GM21423 (cell line): ENCODE measurements at regions not wholly inside any gene's neighbourhood (a gene's known extent, or its start where the extent isn't known, plus 50 kb on each side); places are given as distances from the start of the nearest gene placed in this dataset.
"Not testable (repeated sequence)": the region's sequence is repeated elsewhere in the genome, so short reads cannot be mapped to it uniquely, and the experiment has no call there.

Experiments used
- ATAC-seq: cut with Tn5 transposase; IDR thresholded peaks from one replicate; pipeline ENCODE4 v1.9.1; 2021; ENCODE audit warnings: mild to moderate bottlenecking, moderate library complexity; ENCODE audit not compliant: unreplicated experiment

GRCh38 chr1:191305370-191305769, 827.7 kb upstream of the BRINP3 start:
- no peak for ATAC-seq

GRCh38 chr1:191306916-191307315, 829.3 kb upstream of the BRINP3 start:
- no peak for ATAC-seq

DNA sequence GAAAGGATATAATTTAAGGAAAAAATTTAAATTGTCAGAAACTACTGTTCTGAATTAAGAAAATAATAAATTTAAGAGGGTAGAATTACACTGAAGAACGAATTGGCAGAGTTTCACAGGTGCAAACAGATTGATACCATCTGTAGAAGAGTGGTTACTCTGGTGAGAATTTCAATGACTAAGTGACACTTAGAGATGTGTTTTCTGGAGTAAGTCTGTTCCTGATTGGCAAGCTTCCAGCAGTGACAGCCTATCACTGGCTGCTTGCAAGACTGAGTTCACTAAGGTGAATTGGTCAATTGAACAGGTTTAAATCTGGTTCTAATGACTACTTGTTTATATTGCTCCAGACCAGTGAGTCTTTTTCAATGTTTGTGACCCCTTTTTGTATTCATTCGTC, 838.2 kb upstream of the RGS18 start:
- no peak for ATAC-seq

GRCh38 chr1:191327868-191328267, 830.4 kb upstream of the RGS18 start:
- no peak for ATAC-seq

GRCh38 chr1:191343816-191344215, 814.4 kb upstream of the RGS18 start:
- no peak for ATAC-seq

- no peak for ATAC-seq
Observed at GRCh38 chr1:191346381-191346780, 811.9 kb upstream of the RGS18 start.

- no peak for ATAC-seq
Observed at GRCh38 chr1:191348328-191348727, 809.9 kb upstream of the RGS18 start.

- no peak for ATAC-seq
Observed at GRCh38 chr1:191350938-191351337, 807.3 kb upstream of the RGS18 start.

- ATAC-seq, result no peak
Observed at GRCh38 chr1:191358724-191359123, 799.5 kb upstream of the RGS18 start.

- ATAC-seq, result no peak
Observed at GRCh38 chr1:191366686-191367085, 791.6 kb upstream of the RGS18 start.

DNA sequence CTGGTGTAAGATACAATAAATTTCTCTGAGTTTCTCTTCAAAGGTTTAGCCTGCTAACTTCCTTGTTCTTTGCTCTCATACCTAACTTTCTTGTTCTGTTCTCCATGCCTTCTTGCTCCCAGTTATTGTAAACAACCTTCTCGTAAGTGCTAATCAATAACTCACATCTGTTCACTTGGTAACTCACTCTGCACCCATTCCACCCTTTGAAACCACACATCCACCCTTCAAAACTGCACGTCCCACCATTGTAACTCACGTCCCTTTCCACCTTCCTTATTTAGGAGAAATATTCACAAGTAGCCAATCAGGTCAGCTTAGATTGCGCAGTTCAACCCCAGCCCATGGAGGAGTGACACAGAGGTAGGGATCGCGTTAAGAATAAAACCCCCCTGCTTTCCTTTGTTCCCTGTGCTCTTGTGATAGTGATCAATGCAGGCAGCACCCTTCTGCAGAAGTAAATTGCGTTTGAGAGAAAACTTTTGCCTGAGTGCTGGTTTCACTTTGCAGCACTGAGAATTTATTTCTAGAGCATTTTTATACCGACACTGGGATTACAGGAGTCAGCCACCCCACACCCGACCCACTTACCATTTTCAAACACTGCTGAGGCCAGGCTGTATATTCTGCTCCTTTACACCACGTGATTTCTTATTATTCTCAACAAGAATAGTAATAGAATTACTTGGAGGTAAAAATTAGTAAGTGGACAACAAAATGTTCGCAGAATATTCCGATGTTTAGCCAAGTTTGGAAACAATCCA, 789.2 kb upstream of the RGS18 start:
- no peak for ATAC-seq

GRCh38 chr1:191371626-191372025, 786.6 kb upstream of the RGS18 start:
- no peak for ATAC-seq

GRCh38 chr1:191388283-191388682, 770.0 kb upstream of the RGS18 start:
- ATAC-seq, result no peak

- ATAC-seq, result no peak
Observed at GRCh38 chr1:191396622-191397021, 761.6 kb upstream of the RGS18 start.

- ATAC-seq, result no peak
Observed at GRCh38 chr1:191398551-191398950, 759.7 kb upstream of the RGS18 start.

GRCh38 chr1:191405417-191405816, 752.8 kb upstream of the RGS18 start:
- ATAC-seq, result no peak

DNA sequence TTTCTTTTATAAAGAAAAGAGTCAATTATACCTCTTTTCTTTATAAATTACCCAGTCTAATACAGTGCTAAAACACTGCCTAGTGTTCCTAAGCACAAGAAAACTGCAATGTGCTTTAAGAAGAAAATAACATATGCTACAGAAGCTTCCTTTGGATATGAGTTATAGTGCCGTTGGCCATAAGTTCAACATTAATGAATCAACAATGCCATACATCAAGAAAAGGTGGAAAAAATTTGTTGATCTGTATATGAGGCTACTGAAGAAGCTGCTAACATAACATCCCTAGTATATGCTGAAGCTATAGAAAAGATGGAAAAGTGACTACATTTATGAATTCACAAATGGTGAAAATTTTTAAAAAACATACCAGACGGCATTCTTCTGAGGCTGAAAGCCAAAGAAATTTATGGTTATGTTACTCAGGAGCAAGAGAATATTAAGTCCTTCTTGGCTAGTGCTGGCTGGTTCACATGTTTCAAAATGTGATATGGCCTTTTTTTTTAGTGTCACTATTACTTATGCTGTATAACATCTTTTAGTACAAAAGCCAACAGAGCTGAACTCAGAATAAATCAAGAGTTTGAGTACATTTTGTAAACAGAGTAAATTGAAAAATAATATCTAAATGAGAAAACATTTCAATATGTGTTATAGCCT, 743.2 kb upstream of the RGS18 start:
- ATAC-seq, result no peak

GRCh38 chr1:191419842-191420241, 738.4 kb upstream of the RGS18 start:
- ATAC-seq, result no peak

DNA sequence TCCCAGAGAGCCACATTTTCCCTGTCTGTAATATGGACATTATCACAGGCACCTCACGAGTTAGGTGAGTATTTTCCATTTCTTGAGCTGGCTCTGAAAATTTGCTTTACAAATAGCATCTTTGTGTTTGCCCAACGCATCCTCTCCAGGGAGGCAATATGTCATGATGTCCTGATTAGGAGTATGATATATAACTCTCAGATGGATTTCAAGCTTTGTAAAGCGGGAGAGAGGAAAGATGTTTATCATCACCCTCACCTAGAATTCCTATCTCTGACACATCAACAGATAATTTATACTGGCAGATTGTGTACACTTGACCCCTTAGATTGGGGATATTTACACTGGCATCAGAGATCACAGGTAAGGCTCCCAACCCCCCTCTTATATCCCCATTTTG, 730.7 kb upstream of the RGS18 start:
- no peak for ATAC-seq

- no peak for ATAC-seq
Observed at GRCh38 chr1:191432817-191433216, 725.4 kb upstream of the RGS18 start.

- no peak for ATAC-seq
Observed at GRCh38 chr1:191438979-191439378, 719.3 kb upstream of the RGS18 start.

DNA sequence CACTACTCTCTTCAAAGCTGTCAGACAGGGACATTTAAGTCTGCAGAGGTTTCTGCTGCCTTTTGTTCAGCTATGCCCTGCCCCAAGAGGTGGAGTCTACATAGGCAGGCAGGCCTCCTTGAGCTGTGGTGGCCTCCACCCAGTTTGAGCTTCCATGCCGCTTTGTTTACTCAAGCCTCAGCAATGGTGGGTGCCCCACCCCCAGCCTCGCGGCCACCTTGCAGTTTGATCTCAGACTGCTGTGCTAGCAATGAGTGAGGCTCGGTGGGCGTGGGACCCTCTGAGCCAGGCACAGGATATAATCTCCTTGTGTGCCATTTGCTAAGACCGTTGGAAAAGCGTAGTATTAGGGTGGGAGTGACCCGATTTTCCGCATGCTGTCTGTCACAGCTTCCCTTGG, 710.0 kb upstream of the RGS18 start:
- not testable (repeated sequence) for ATAC-seq

DNA sequence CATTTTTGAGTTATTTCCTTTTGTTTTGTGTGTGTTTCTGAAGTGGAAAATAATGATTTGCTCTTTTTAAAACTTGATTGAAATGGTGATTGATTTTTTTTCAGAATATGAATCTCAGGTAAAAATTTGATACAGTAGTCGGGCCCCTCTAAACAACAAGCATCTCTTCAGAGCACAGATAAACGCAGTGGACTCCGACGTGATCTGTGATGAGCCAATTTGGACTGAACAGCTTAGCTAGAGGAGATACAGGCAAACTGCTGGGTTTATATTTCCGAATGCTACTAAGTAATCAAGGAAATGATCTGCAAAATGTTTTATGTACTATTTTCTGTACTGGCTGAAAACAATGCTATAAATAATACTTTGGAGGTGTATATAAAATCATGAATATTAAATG, 705.7 kb upstream of the RGS18 start:
- ATAC-seq, result no peak
